ENCODE measurements at regions not wholly inside any gene's neighbourhood (a gene's known extent, or its start where the extent isn't known, plus 50 kb on each side); places are given as distances from the start of the nearest gene placed in this dataset.
"Not testable (repeated sequence)": the region's sequence is repeated elsewhere in the genome, so short reads cannot be mapped to it uniquely, and the experiment has no call there.

DNA sequence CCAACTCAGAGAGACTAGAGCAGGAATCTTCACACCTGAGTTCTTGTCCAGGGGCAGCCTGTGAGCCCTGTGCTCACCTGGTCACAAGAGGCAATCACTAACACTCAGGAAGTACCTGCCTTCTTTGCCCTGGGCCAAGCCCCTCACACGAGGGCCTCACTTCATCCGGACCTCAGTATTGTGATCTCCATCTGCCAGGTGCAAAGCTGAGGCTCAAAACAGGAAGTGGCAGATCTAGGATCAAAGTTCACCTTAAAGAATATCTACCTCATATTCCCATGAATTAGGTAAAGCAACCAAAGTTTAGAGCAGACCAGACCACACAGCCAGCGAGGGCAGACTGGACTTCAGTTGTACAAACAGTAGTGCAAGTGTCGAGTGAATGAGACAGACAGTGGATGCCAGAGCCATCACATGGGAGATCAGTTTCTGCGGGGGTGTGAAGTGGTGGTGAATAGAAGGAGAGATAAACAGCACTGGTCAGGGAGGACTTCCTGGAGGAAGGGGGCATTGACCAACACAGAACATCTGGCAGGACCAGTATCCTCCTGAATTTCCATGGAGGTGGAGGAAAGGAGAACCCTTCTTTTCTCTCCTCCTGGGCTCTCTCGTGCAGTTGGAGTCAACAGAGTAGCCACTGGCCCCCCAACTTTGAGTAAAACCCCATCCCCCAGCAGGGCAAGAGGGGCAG, 116.6 kb upstream of the ZBTB40 start:
- Mint-ChIP-seq H3K9me3 (peaks cover 0 to 8% (median 0%) of the 10 kb centered on the region in 11 donors), H3K27me3 (peaks cover 8 to 24% (median 15%) of the 10 kb centered on the region in 5 donors), H3K36me3 (no peaks in the 10 kb centered on the region), H3K4me3 (no peak overlapping the region), H3K4me1 (peaks cover 0 to 9% (median 0%) of the 10 kb centered on the region in 7 donors), H3K27ac (no peak overlapping the region)
- ChIA-PET POLR2A (no interaction called here), CTCF (no interaction called here)
- ATAC-seq (no peak), DNase-seq (no peak)
- Histone ChIP-seq H3K36me3 (ENCODE audit: control insufficient read depth in 2 of 3, insufficient read depth in 3 of 3, low read length in 3 of 3) (no peaks in the 10 kb centered on the region), H3K4me3 (ENCODE audit: low read length) (no peak overlapping the region), H3K27ac (ENCODE audit: low read depth, low read length) (no peak overlapping the region), H3K4me1 (ENCODE audit: control insufficient read depth in 2 of 2, insufficient read depth in 2 of 2, low read length in 2 of 2) (no peaks in the 10 kb centered on the region), H3K27me3 (ENCODE audit: control insufficient read depth in 2 of 2, insufficient read depth in 2 of 2, low read length in 2 of 2) (no peaks in the 10 kb centered on the region), H3K9me3 (ENCODE audit: control insufficient read depth in 2 of 3, low read length in 3 of 3) (no peaks in the 10 kb centered on the region)
- intact Hi-C loops (cut with micrococcal nuclease): no loop called here

DNA sequence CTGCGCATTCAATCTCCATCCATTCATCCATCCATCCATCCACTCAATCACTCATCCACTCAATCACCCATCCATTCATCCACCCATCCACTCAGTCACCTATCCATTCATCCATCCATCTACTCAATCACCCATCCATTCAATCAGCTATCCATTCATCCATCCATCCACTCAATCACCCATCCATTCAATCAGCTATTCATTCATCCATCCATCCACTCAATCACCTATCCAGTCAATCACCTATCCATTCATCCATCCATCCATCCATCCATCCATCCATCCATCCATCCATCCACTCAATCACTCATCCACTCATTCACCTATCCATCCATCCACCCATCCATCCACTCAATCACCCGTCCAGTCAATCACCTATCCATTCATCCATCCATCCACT, 115.4 kb upstream of the ZBTB40 start:
- H3K4me3 Mint-ChIP-seq; CTCF ChIA-PET; H3K27ac Mint-ChIP-seq; POLR2A ChIA-PET; DNase-seq; H3K27ac ChIP-seq (ENCODE audit: low read depth, low read length); H3K4me1 Mint-ChIP-seq; H3K36me3 ChIP-seq (ENCODE audit: control insufficient read depth in 2 of 3, insufficient read depth in 3 of 3, low read length in 3 of 3); H3K4me3 ChIP-seq (ENCODE audit: low read length); H3K9me3 Mint-ChIP-seq; H3K4me1 ChIP-seq (ENCODE audit: control insufficient read depth in 2 of 2, insufficient read depth in 2 of 2, low read length in 2 of 2); H3K36me3 Mint-ChIP-seq; H3K9me3 ChIP-seq (ENCODE audit: control insufficient read depth in 2 of 3, low read length in 3 of 3); ATAC-seq; intact Hi-C loops (cut with micrococcal nuclease); H3K27me3 ChIP-seq (ENCODE audit: control insufficient read depth in 2 of 2, insufficient read depth in 2 of 2, low read length in 2 of 2): not testable (repeated sequence)
- H3K27me3 Mint-ChIP-seq: peaks cover 12 to 34% (median 27%) of the 10 kb centered on the region in 5 donors

DNA sequence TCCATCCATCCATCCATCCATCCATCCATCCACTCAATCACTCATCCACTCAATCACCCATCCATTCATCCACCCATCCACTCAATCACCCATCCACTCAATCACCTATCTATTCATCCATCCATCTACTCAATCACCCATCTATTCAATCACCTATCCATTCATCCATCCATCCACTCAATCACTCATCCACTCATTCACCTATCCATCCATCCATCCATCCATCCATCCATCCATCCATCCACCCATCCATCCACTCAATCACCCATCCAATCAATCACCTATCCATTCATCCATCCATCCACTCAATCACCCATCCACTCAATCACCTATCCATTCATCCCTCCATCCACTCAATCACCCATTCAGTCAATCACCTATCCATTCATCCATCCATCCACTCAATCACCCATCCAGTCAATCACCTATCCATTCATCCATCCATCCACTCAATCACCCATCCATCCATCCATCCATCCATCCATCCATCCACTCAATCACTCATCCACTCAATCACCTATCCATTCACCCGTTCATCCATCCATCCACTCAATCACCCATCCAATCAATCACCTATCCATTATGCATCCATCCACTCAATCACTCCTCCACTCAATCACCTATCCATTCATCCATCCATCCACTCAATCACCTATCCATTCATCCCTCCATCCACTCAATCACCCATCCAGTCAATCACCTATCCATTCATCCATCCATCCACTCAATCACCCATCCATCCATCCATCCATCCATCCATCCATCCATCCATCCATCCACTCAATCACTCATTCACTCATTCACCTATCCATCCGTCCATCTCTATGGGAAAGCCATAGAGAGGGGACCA, 114.7 kb upstream of the ZBTB40 start:
- H3K4me1 Mint-ChIP-seq; CTCF ChIA-PET; DNase-seq; H3K9me3 ChIP-seq (ENCODE audit: control insufficient read depth in 2 of 3, low read length in 3 of 3); H3K27me3 ChIP-seq (ENCODE audit: control insufficient read depth in 2 of 2, insufficient read depth in 2 of 2, low read length in 2 of 2); H3K27ac ChIP-seq (ENCODE audit: low read depth, low read length); POLR2A ChIA-PET; H3K4me1 ChIP-seq (ENCODE audit: control insufficient read depth in 2 of 2, insufficient read depth in 2 of 2, low read length in 2 of 2); H3K4me3 ChIP-seq (ENCODE audit: low read length); ATAC-seq; H3K27ac Mint-ChIP-seq; H3K36me3 ChIP-seq (ENCODE audit: control insufficient read depth in 2 of 3, insufficient read depth in 3 of 3, low read length in 3 of 3); H3K9me3 Mint-ChIP-seq; H3K4me3 Mint-ChIP-seq; H3K36me3 Mint-ChIP-seq; intact Hi-C loops (cut with micrococcal nuclease): not testable (repeated sequence)
- peaks cover 18 to 41% (median 32%) of the 10 kb centered on the region in 5 donors for H3K27me3 Mint-ChIP-seq

DNA sequence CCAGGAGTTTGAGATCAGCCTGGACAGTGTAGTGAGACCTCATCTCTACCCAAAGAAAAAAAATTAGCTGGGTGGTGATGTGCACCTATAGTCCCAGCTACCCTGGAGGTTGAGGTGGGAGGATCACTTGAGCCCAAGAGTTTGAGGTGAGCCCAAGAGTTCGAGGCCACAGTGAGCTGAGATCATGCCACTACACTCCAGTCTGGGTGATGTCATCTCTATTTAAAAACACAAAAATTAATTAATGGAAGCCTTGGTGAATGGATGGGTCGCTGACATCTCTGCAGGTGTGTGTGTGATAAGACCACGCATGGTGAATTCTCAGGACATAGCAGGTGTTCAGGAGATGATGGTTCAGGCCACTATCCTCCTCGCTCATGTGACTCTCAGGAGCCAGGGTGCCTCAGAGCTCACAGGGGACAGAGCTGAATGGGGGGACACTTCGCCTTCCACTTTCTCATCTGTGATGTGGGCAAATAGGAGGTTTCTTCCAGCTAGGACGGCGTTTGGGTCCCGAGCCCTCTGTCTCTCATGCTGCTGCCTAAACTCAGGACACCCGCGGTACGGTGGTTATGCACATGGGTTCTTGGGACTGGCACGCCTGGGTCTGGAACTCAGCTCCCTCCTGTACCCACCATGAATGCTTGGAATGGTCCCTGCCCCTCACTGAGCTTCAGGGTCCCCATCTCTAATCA, 113.4 kb upstream of the ZBTB40 start:
- Histone ChIP-seq H3K9me3 (ENCODE audit: control insufficient read depth in 2 of 3, low read length in 3 of 3) (no peaks in the 10 kb centered on the region), H3K36me3 (ENCODE audit: control insufficient read depth in 2 of 3, insufficient read depth in 3 of 3, low read length in 3 of 3) (no peaks in the 10 kb centered on the region), H3K4me3 (ENCODE audit: low read length) (no peak overlapping the region), H3K27ac (ENCODE audit: low read depth, low read length) (no peak overlapping the region), H3K27me3 (ENCODE audit: control insufficient read depth in 2 of 2, insufficient read depth in 2 of 2, low read length in 2 of 2) (peaks cover 0 to 7% of the 10 kb centered on the region in 2 donors), H3K4me1 (ENCODE audit: control insufficient read depth in 2 of 2, insufficient read depth in 2 of 2, low read length in 2 of 2) (no peaks in the 10 kb centered on the region)
- H3K9me3 Mint-ChIP-seq: peaks cover 0 to 8% (median 0%) of the 10 kb centered on the region in 11 donors
- peaks cover 24 to 45% (median 43%) of the 10 kb centered on the region in 5 donors for H3K27me3 Mint-ChIP-seq
- ATAC-seq (no peak), DNase-seq (no peak)
- no peak overlapping the region for H3K4me3 Mint-ChIP-seq
- POLR2A ChIA-PET: no interaction called here
- intact Hi-C loops (cut with micrococcal nuclease): no loop called here
- CTCF ChIA-PET: no interaction called here
- H3K4me1 Mint-ChIP-seq: peaks cover 0 to 16% (median 6%) of the 10 kb centered on the region in 7 donors
- peaks cover 0 to 4% (median 0%) of the 10 kb centered on the region in 5 donors for H3K36me3 Mint-ChIP-seq
- no peak overlapping the region for H3K27ac Mint-ChIP-seq

DNA sequence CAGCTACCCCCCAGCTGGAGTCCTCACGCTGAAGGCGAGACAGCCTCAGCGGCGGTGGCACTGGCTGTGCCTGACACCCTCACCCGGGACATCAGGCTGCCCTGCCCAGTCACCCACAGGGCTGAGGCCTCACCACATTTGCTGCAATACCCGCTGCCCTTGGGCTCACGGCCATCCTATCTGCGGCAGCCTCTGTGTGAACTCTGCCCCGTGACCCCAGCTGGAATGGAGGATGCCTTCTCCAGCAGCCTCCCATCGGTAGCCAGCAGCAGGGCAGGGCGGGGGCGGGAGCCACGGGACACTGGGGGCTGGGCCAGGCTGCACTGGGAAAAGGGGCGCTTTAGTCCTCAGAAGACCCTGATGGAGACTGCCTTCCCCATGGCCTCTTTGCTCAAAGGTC, 112.4 kb upstream of the ZBTB40 start:
- POLR2A ChIA-PET: no interaction called here
- Mint-ChIP-seq H3K9me3 (peaks cover 0 to 3% (median 0%) of the 10 kb centered on the region in 11 donors), H3K4me1 (peaks cover 0 to 15% (median 6%) of the 10 kb centered on the region in 7 donors), H3K36me3 (peaks cover 0 to 4% (median 0%) of the 10 kb centered on the region in 5 donors), H3K27ac (no peak overlapping the region), H3K4me3 (no peak overlapping the region), H3K27me3 (peaks cover 26 to 55% (median 42%) of the 10 kb centered on the region in 5 donors)
- Histone ChIP-seq H3K27ac (ENCODE audit: low read depth, low read length) (no peak overlapping the region), H3K9me3 (ENCODE audit: control insufficient read depth in 2 of 3, low read length in 3 of 3) (no peaks in the 10 kb centered on the region), H3K4me1 (ENCODE audit: control insufficient read depth in 2 of 2, insufficient read depth in 2 of 2, low read length in 2 of 2) (no peaks in the 10 kb centered on the region), H3K36me3 (ENCODE audit: control insufficient read depth in 2 of 3, insufficient read depth in 3 of 3, low read length in 3 of 3) (no peaks in the 10 kb centered on the region), H3K27me3 (ENCODE audit: control insufficient read depth in 2 of 2, insufficient read depth in 2 of 2, low read length in 2 of 2) (peaks cover 0 to 7% of the 10 kb centered on the region in 2 donors), H3K4me3 (ENCODE audit: low read length) (no peak overlapping the region)
- DNase-seq (no peak), ATAC-seq (no peak)
- intact Hi-C loops (cut with micrococcal nuclease): no loop called here
- CTCF ChIA-PET: no interaction called here

- CTCF ChIA-PET: no interaction called here
- Mint-ChIP-seq H3K27ac (no peak overlapping the region), H3K4me1 (peaks cover 0 to 7% (median 6%) of the 10 kb centered on the region in 7 donors), H3K27me3 (peaks cover 26 to 55% (median 50%) of the 10 kb centered on the region in 5 donors), H3K36me3 (peaks cover 0 to 4% (median 0%) of the 10 kb centered on the region in 5 donors), H3K4me3 (no peak overlapping the region), H3K9me3 (peaks cover 0 to 2% (median 0%) of the 10 kb centered on the region in 11 donors)
- POLR2A ChIA-PET: no interaction called here
- ATAC-seq: no peak
- Histone ChIP-seq H3K27ac (ENCODE audit: low read depth, low read length) (no peak overlapping the region), H3K4me1 (ENCODE audit: control insufficient read depth in 2 of 2, insufficient read depth in 2 of 2, low read length in 2 of 2) (no peaks in the 10 kb centered on the region), H3K4me3 (ENCODE audit: low read length) (no peak overlapping the region), H3K9me3 (ENCODE audit: control insufficient read depth in 2 of 3, low read length in 3 of 3) (no peaks in the 10 kb centered on the region), H3K36me3 (ENCODE audit: control insufficient read depth in 2 of 3, insufficient read depth in 3 of 3, low read length in 3 of 3) (no peaks in the 10 kb centered on the region), H3K27me3 (ENCODE audit: control insufficient read depth in 2 of 2, insufficient read depth in 2 of 2, low read length in 2 of 2) (peaks cover 0 to 7% of the 10 kb centered on the region in 2 donors)
- DNase-seq: no peak
- intact Hi-C loops (cut with micrococcal nuclease): no loop called here
These were observed 111.6 kb upstream of the ZBTB40 start for GRCh38 chr1:22340066-22340465.
